ENCODE measurements at regions not wholly inside any gene's neighbourhood (a gene's known extent, or its start where the extent isn't known, plus 50 kb on each side); places are given as distances from the start of the nearest gene placed in this dataset.
"Not testable (repeated sequence)": the region's sequence is repeated elsewhere in the genome, so short reads cannot be mapped to it uniquely, and the experiment has no call there.

- intact Hi-C loops (cut with DNase I) = no loop called here
- no peak for DNase-seq
- Histone ChIP-seq H3K4me3 (no peak overlapping the region), H3K4me1 (no peaks in the 10 kb centered on the region), H3K9me3 (no peaks in the 10 kb centered on the region), H3K27ac (no peak overlapping the region), H3K36me3 (no peaks in the 10 kb centered on the region), H3K27me3 (no peaks in the 10 kb centered on the region)
- TF ChIP-seq CTCF (IDR thresholded peaks at IDR 0.05) = no peak
- no peak for TF ChIP-seq POLR2AphosphoS5 (IDR thresholded peaks at IDR 0.05)
- no peak for TF ChIP-seq EP300 (IDR thresholded peaks at IDR 0.05)
- no peak for TF ChIP-seq POLR2A (IDR thresholded peaks at IDR 0.05)
- 63 to 64% methylated on average over 1 of the region's 1 CpG for WGBS, 2 donors
Measured at GRCh38 chr11:98536023-98536422, 484.7 kb upstream of the CNTN5 start.

- H3K9me3 ChIP-seq; H3K4me3 ChIP-seq; H3K27ac ChIP-seq; DNase-seq; H3K27me3 ChIP-seq; H3K4me1 ChIP-seq; intact Hi-C loops (cut with DNase I); H3K36me3 ChIP-seq: not testable (repeated sequence)
- WGBS, 2 donors = 83 to 85% methylated on average over 7 of the region's 7 CpGs
Measured at GRCh38 chr11:98538358-98538757, 482.4 kb upstream of the CNTN5 start.

GRCh38 chr11:98545544-98546175 is 475.1 kb upstream of the CNTN5 start:
- no peaks in the 10 kb centered on the region for H3K27me3 ChIP-seq
- no peak overlapping the region for H3K27ac ChIP-seq
- H3K9me3 ChIP-seq = no peaks in the 10 kb centered on the region
- no peak overlapping the region for H3K4me3 ChIP-seq
- H3K36me3 ChIP-seq = no peaks in the 10 kb centered on the region
- 75 to 81% methylated on average over 5 of the region's 5 CpGs for WGBS, 2 donors
- TF ChIP-seq POLR2A (IDR thresholded peaks at IDR 0.05) = no peak
- no peak for TF ChIP-seq EP300 (IDR thresholded peaks at IDR 0.05)
- no peak for TF ChIP-seq POLR2AphosphoS5 (IDR thresholded peaks at IDR 0.05)
- no peak for TF ChIP-seq CTCF (IDR thresholded peaks at IDR 0.05)
- no peak for DNase-seq
- intact Hi-C loops (cut with DNase I) = no loop called here
- H3K4me1 ChIP-seq = no peaks in the 10 kb centered on the region

GRCh38 chr11:98549571-98549970 is 471.2 kb upstream of the CNTN5 start:
- intact Hi-C loops (cut with DNase I) = no loop called here
- Histone ChIP-seq H3K4me3 (no peak overlapping the region), H3K4me1 (no peaks in the 10 kb centered on the region), H3K36me3 (no peaks in the 10 kb centered on the region), H3K27me3 (no peaks in the 10 kb centered on the region), H3K9me3 (no peaks in the 10 kb centered on the region), H3K27ac (no peak overlapping the region)
- 79 to 85% methylated on average over 3 of the region's 3 CpGs for WGBS, 2 donors
- TF ChIP-seq POLR2A (IDR thresholded peaks at IDR 0.05) (no peak), CTCF (IDR thresholded peaks at IDR 0.05) (no peak)
- no peak for DNase-seq

GRCh38 chr11:98559961-98560360 is 460.8 kb upstream of the CNTN5 start:
- H3K4me1 ChIP-seq = no peaks in the 10 kb centered on the region
- no peak for DNase-seq
- no peak for TF ChIP-seq POLR2AphosphoS5 (IDR thresholded peaks at IDR 0.05)
- no peak for TF ChIP-seq EP300 (IDR thresholded peaks at IDR 0.05)
- no peak for TF ChIP-seq POLR2A (IDR thresholded peaks at IDR 0.05)
- no peak for TF ChIP-seq CTCF (IDR thresholded peaks at IDR 0.05)
- H3K4me3 ChIP-seq = no peak overlapping the region
- no peaks in the 10 kb centered on the region for H3K27me3 ChIP-seq
- H3K9me3 ChIP-seq = no peaks in the 10 kb centered on the region
- H3K36me3 ChIP-seq = no peaks in the 10 kb centered on the region
- H3K27ac ChIP-seq = no peak overlapping the region
- intact Hi-C loops (cut with DNase I) = no loop called here

Measured in sigmoid colon (tissue), 6 donors.